ENCODE measurements at regions not wholly inside any gene's neighbourhood (a gene's known extent, or its start where the extent isn't known, plus 50 kb on each side); places are given as distances from the start of the nearest gene placed in this dataset.

DNA sequence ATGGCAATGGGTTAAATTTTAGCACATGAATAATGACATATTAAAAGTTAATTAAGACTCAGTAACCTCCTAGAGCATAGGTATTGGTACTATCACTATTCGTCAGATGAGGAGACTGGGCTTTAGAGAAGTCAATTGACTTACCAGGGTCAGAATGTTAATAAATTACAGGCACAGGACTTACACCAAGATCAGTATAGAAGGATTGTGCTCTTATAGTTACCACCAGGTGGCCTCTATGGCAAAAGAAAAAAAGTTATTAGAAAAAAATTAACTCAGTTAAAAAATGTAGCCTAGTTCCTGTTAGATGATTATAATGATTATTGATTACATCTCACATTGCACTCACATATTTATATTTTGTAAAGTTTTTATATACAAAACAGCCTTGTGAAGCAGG lies 1163.7 kb downstream of the FAM181B start:
- TF ChIP-seq CTCF (IDR thresholded peaks at IDR 0.05; ENCODE audit: control extremely low read depth in 1 of 3, insufficient read depth in 1 of 3, low read depth in 1 of 3, low read length in 3 of 3) (no peak), EZH2 (IDR thresholded peaks at IDR 0.05; ENCODE audit: low read depth, low read length, severe bottlenecking) (no peak), POLR2A (IDR thresholded peaks at IDR 0.05; ENCODE audit: control extremely low read depth in 1 of 2, low read depth in 2 of 2, low read length in 2 of 2) (no peak), CBX8 (IDR thresholded peaks at IDR 0.05; ENCODE audit: borderline replicate concordance, low read depth, low read length) (no peak), CBX5 (IDR thresholded peaks at IDR 0.05; ENCODE audit: low read depth, low read length) (no peak), EP300 (IDR thresholded peaks at IDR 0.05; ENCODE audit: borderline replicate concordance in 1 of 2, low read depth in 2 of 2, low read length in 2 of 2) (no peak), RAD21 (IDR thresholded peaks at IDR 0.05 in 1 of 2, conservative IDR thresholded peaks at IDR 0.05 in 1 of 2; ENCODE audit: low read depth in 2 of 2, low read length in 2 of 2) (no peak), TAF1 (IDR thresholded peaks at IDR 0.05; ENCODE audit: low read depth, low read length) (no peak), MAX (IDR thresholded peaks at IDR 0.05) (no peak), CHD1 (IDR thresholded peaks at IDR 0.05; ENCODE audit: low read depth, low read length) (no peak), RNF2 (IDR thresholded peaks at IDR 0.05; ENCODE audit: borderline replicate concordance, low read depth, low read length, missing control alignments, poor library complexity, severe bottlenecking) (no peak)

Data from H1 (cell line).